Neuronal stem cell (in vitro differentiated cells): ENCODE measurements at regions not wholly inside any gene's neighbourhood (a gene's known extent, or its start where the extent isn't known, plus 50 kb on each side); places are given as distances from the start of the nearest gene placed in this dataset.

Experiments
- DNase-seq: peaks from one replicate; pipeline ENCODE4 v3.0.0-alpha.2; 2013; ENCODE audit warnings: low spot score
- H2AFZ ChIP-seq: one replicate; pipeline ENCODE4 v1.6.1; 2013; ENCODE audit warnings: mild to moderate bottlenecking, low read length, inconsistent platforms
- H2AK5ac ChIP-seq: 2 replicates; pipeline ENCODE4 v1.6.1; 2013; ENCODE audit warnings: low read depth, mild to moderate bottlenecking, inconsistent platforms, low read length, moderate library complexity, mixed read lengths
- H2BK120ac ChIP-seq: 2 replicates; pipeline ENCODE4 v1.6.1; 2013; ENCODE audit warnings: low read depth, mild to moderate bottlenecking, inconsistent platforms, low read length, moderate library complexity, mixed read lengths
- H2BK12ac ChIP-seq: one replicate; pipeline ENCODE4 v1.6.1; 2013; ENCODE audit warnings: low read length, inconsistent platforms
- H2BK15ac ChIP-seq: 2 replicates; pipeline ENCODE4 v1.6.1; 2013; ENCODE audit warnings: mild to moderate bottlenecking, low read length, inconsistent platforms, mixed read lengths
- H2BK5ac ChIP-seq: one replicate; pipeline ENCODE4 v1.6.1; 2013; ENCODE audit warnings: inconsistent platforms, mild to moderate bottlenecking, low read length, moderate library complexity
- H3K14ac ChIP-seq: one replicate; pipeline ENCODE4 v1.6.1; 2013; ENCODE audit warnings: low read length, inconsistent platforms
- H3K18ac ChIP-seq: 2 replicates; pipeline ENCODE4 v1.6.1; 2013; ENCODE audit warnings: low read length, inconsistent platforms
- H3K23ac ChIP-seq: 2 replicates; pipeline ENCODE4 v1.6.1; 2013; ENCODE audit warnings: low read depth, mild to moderate bottlenecking, mixed read lengths, low read length, inconsistent platforms; ENCODE audit not compliant: poor library complexity
- H3K27ac ChIP-seq: replicated peaks from 3 replicates; pipeline ENCODE4 v1.5.1; 2013; ENCODE audit warnings: low read length, inconsistent platforms
- H3K27me3 ChIP-seq, 3 experiments: 2 replicates each; pipeline ENCODE4 v1.6.1; 2013; ENCODE audit warnings: low read length in 3 of 3, mild to moderate bottlenecking in 2 of 3, inconsistent platforms in 1 of 3, low read depth in 1 of 3, mixed read lengths in 1 of 3, moderate library complexity in 1 of 3; ENCODE audit not compliant: control insufficient read depth in 3 of 3, insufficient read depth in 3 of 3
- H3K36me3 ChIP-seq, 2 donors: replicated peaks in 1 of 2; 2 replicates each; pipeline ENCODE4 v1.6.1; 2013; ENCODE audit warnings: low read length in 2 of 2; ENCODE audit not compliant: control insufficient read depth in 2 of 2, insufficient read depth in 2 of 2
- H3K4ac ChIP-seq: 2 replicates; pipeline ENCODE4 v1.6.1; 2013; ENCODE audit warnings: inconsistent platforms, mild to moderate bottlenecking, low read length, moderate library complexity
- H3K4me1 ChIP-seq, 2 donors: 1 replicate in 1 of 2; 2 replicates in 1 of 2; pipeline ENCODE4 v1.6.1; 2013; ENCODE audit warnings: low read length in 2 of 2, low read depth in 1 of 2; ENCODE audit not compliant: control insufficient read depth in 2 of 2, insufficient read depth in 1 of 2
- H3K4me2 ChIP-seq: one replicate; pipeline ENCODE4 v1.6.1; 2013; ENCODE audit warnings: mild to moderate bottlenecking, low read length, inconsistent platforms; ENCODE audit not compliant: insufficient read depth, poor library complexity, severe bottlenecking
- H3K4me3 ChIP-seq, 2 donors: 2 replicates each; pipeline ENCODE4 v1.5.1; 2013; ENCODE audit warnings: low read length in 2 of 2, mild to moderate bottlenecking in 2 of 2, inconsistent platforms in 1 of 2, moderate library complexity in 1 of 2
- H3K79me1 ChIP-seq: one replicate; pipeline ENCODE4 v1.6.1; 2013; ENCODE audit warnings: low read depth, mild to moderate bottlenecking, inconsistent platforms, low read length, moderate library complexity
- H3K9ac ChIP-seq: one replicate; pipeline ENCODE4 v1.6.1; 2013; ENCODE audit warnings: mild to moderate bottlenecking, low read depth, low read length, inconsistent platforms; ENCODE audit not compliant: poor library complexity
- H3K9me3 ChIP-seq, 2 donors: replicated peaks in 1 of 2; 2 replicates each; pipeline versions ENCODE3 to v1.6.1; 2013; ENCODE audit warnings: low read length in 2 of 2, mild to moderate bottlenecking in 2 of 2, inconsistent platforms in 1 of 2, low read depth in 1 of 2, mixed read lengths in 1 of 2, moderate library complexity in 1 of 2; ENCODE audit not compliant: control insufficient read depth in 2 of 2, insufficient read depth in 1 of 2
- H4K8ac ChIP-seq: one replicate; pipeline ENCODE4 v1.6.1; 2013; ENCODE audit warnings: low read depth, mild to moderate bottlenecking, inconsistent platforms, low read length, moderate library complexity
- H4K91ac ChIP-seq: one replicate; pipeline ENCODE4 v1.6.1; 2013; ENCODE audit warnings: low read length, low read depth, mild to moderate bottlenecking, inconsistent platforms; ENCODE audit not compliant: poor library complexity
- WGBS, 2 donors: extraction: QIAGEN DNeasy Blood & Tissue Kit; methylation state at CpG; one replicate each; pipeline ENCODE4 v1.1.7; 2013; ENCODE audit warnings: missing lambda C conversion rate in 2 of 2, mixed read lengths in 1 of 2; ENCODE audit not compliant: insufficient read length in 2 of 2, insufficient replicate concordance in 1 of 2; ENCODE audit errors: extremely low coverage in 2 of 2; 5-methylcytosine and 5-hydroxymethylcytosine counted together

- DNase-seq: no peak
- H2BK5ac ChIP-seq: no peak overlapping the region
- H3K36me3 ChIP-seq: no peaks in the 10 kb centered on the region
- H3K18ac ChIP-seq: no peak overlapping the region
- H3K14ac ChIP-seq: no peak overlapping the region
- WGBS, 2 donors: no CpG with 5 or more reads among the region's 5 CpGs
- H4K8ac ChIP-seq: no peak overlapping the region
- no peak overlapping the region for H4K91ac ChIP-seq
- no peaks in the 10 kb centered on the region for H3K4me1 ChIP-seq
- no peak overlapping the region for H3K4me3 ChIP-seq
- H2AK5ac ChIP-seq: no peak overlapping the region
- no peaks in the 10 kb centered on the region for H3K79me1 ChIP-seq
- H2BK15ac ChIP-seq: no peak overlapping the region
- no peak overlapping the region for H2BK12ac ChIP-seq
- H2BK120ac ChIP-seq: no peak overlapping the region
- H3K4me2 ChIP-seq: no peak overlapping the region
- no peaks in the 10 kb centered on the region for H3K9me3 ChIP-seq
- no peak overlapping the region for H3K23ac ChIP-seq
- no peak overlapping the region for H3K27ac ChIP-seq
- no peak overlapping the region for H3K9ac ChIP-seq
- no peak overlapping the region for H3K4ac ChIP-seq
- no peak overlapping the region for H2AFZ ChIP-seq
- H3K27me3 ChIP-seq: no peaks in the 10 kb centered on the region
These were observed 326.2 kb upstream of the PLXNA2 start for GRCh38 chr1:208570362-208570761.

- H3K9ac ChIP-seq: no peak overlapping the region
- H4K8ac ChIP-seq: no peak overlapping the region
- no peak overlapping the region for H3K23ac ChIP-seq
- no peak overlapping the region for H2BK12ac ChIP-seq
- no peak overlapping the region for H2BK5ac ChIP-seq
- no peak overlapping the region for H2AK5ac ChIP-seq
- no peaks in the 10 kb centered on the region for H3K9me3 ChIP-seq
- no peak overlapping the region for H3K4me3 ChIP-seq
- H3K79me1 ChIP-seq: no peaks in the 10 kb centered on the region
- H3K27me3 ChIP-seq: no peaks in the 10 kb centered on the region
- no peaks in the 10 kb centered on the region for H3K36me3 ChIP-seq
- WGBS, 2 donors: no CpG with 5 or more reads among the region's 4 CpGs
- no peak overlapping the region for H2BK15ac ChIP-seq
- no peak overlapping the region for H3K4ac ChIP-seq
- no peak overlapping the region for H3K4me2 ChIP-seq
- peaks cover 0 to 2% of the 10 kb centered on the region in 2 donors for H3K4me1 ChIP-seq
- no peak overlapping the region for H3K14ac ChIP-seq
- no peak overlapping the region for H2AFZ ChIP-seq
- no peak overlapping the region for H3K18ac ChIP-seq
- H3K27ac ChIP-seq: no peak overlapping the region
- H2BK120ac ChIP-seq: no peak overlapping the region
- no peak overlapping the region for H4K91ac ChIP-seq
- DNase-seq: no peak
These were observed 332.2 kb upstream of the PLXNA2 start for GRCh38 chr1:208576425-208576824.

GRCh38 chr1:208577381-208577905 lies 333.3 kb upstream of the PLXNA2 start:
- Histone ChIP-seq H2AK5ac (no peak overlapping the region), H3K4me2 (no peak overlapping the region), H2BK12ac (no peak overlapping the region), H3K4ac (no peak overlapping the region), H3K14ac (no peak overlapping the region), H2BK5ac (no peak overlapping the region), H4K8ac (no peak overlapping the region), H3K27ac (no peak overlapping the region), H2BK15ac (no peak overlapping the region), H3K18ac (no peak overlapping the region), H3K9me3 (no peaks in the 10 kb centered on the region), H3K23ac (no peak overlapping the region), H2AFZ (no peak overlapping the region), H2BK120ac (no peak overlapping the region), H4K91ac (no peak overlapping the region), H3K4me1 (peaks cover 0 to 2% of the 10 kb centered on the region in 2 donors), H3K4me3 (no peak overlapping the region), H3K36me3 (no peaks in the 10 kb centered on the region), H3K79me1 (no peaks in the 10 kb centered on the region), H3K27me3 (no peaks in the 10 kb centered on the region), H3K9ac (no peak overlapping the region)
- no CpG with 5 or more reads among the region's 1 CpG for WGBS, 2 donors
- no peak for DNase-seq

- H2BK120ac ChIP-seq: no peak overlapping the region
- WGBS, 2 donors: no CpG with 5 or more reads among the region's 3 CpGs
- H3K9me3 ChIP-seq: no peaks in the 10 kb centered on the region
- H3K9ac ChIP-seq: no peak overlapping the region
- H3K36me3 ChIP-seq: no peaks in the 10 kb centered on the region
- no peak overlapping the region for H3K4me2 ChIP-seq
- no peaks in the 10 kb centered on the region for H3K79me1 ChIP-seq
- H3K4me1 ChIP-seq: peaks cover 0 to 2% of the 10 kb centered on the region in 2 donors
- no peak overlapping the region for H3K4ac ChIP-seq
- H2BK5ac ChIP-seq: no peak overlapping the region
- DNase-seq: no peak
- no peak overlapping the region for H2AK5ac ChIP-seq
- H3K27me3 ChIP-seq: no peaks in the 10 kb centered on the region
- no peak overlapping the region for H3K18ac ChIP-seq
- no peak overlapping the region for H2BK15ac ChIP-seq
- no peak overlapping the region for H4K8ac ChIP-seq
- no peak overlapping the region for H3K14ac ChIP-seq
- no peak overlapping the region for H2AFZ ChIP-seq
- H3K4me3 ChIP-seq: no peak overlapping the region
- no peak overlapping the region for H3K27ac ChIP-seq
- H3K23ac ChIP-seq: no peak overlapping the region
- no peak overlapping the region for H2BK12ac ChIP-seq
- no peak overlapping the region for H4K91ac ChIP-seq
These were observed 337.0 kb upstream of the PLXNA2 start for GRCh38 chr1:208581209-208581608.
